ENCODE measurements at regions not wholly inside any gene's neighbourhood (a gene's known extent, or its start where the extent isn't known, plus 50 kb on each side); places are given as distances from the start of the nearest gene placed in this dataset.

DNA sequence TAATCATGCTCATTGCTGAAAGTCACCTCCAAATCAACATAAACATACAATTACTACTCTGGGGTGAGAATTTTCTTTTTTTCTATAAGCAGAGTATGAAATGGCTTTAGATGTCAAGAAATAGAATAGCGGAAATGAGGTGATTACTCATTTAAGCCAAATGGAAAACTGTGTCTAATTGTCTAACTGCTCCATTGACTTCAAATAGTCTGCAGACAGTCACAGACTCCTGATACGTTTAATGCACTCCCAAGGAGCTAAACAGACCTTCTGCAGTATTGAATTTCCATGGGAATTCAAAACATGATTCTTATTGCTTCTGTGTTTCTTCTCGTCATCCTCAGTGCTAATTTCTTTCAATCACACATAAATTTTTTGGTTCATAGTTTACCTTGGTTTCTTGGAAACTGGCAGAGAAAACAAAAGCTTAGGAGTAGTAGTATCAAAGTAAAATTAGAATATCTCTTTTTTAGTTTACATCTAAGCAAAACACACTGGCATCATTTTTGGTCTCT lies 865.2 kb upstream of the SLC10A2 start:
- BruUV-seq (replicated peaks), result no TSS peak
- Histone ChIP-seq H3K9me2 (replicated peaks; ENCODE audit: low read length) (no peaks in the 10 kb centered on the region), H3K9me3 (ENCODE audit: low read length) (no peaks in the 10 kb centered on the region), H3K9ac (ENCODE audit: low read length) (no peak overlapping the region), H3K27ac (ENCODE audit: low read length) (no peak overlapping the region), H3K4me2 (ENCODE audit: low read length) (no peak overlapping the region), H4K20me1 (ENCODE audit: low read length) (no peaks in the 10 kb centered on the region), H3F3A (ENCODE audit: low read length, unreplicated experiment) (no peaks in the 10 kb centered on the region), H3K4me1 (ENCODE audit: insufficient read depth, low read length) (no peaks in the 10 kb centered on the region), H3K79me2 (ENCODE audit: low read length) (no peaks in the 10 kb centered on the region), H3K36me3 (ENCODE audit: low read depth, low read length) (no peaks in the 10 kb centered on the region), H3K27me3 (ENCODE audit: low read length) (no peaks in the 10 kb centered on the region), H3K4me3 (ENCODE audit: low read length) (no peak overlapping the region), H2AFZ (ENCODE audit: low read length) (no peak overlapping the region)
- ChIA-PET POLR2A (ENCODE audit: unreplicated experiment) (no interaction called here), CTCF (no interaction called here)
- TF ChIP-seq EZH2phosphoT487 (IDR thresholded peaks at IDR 0.05; ENCODE audit: borderline replicate concordance, low read length), result no peak
- TF ChIP-seq, protein P1, sequence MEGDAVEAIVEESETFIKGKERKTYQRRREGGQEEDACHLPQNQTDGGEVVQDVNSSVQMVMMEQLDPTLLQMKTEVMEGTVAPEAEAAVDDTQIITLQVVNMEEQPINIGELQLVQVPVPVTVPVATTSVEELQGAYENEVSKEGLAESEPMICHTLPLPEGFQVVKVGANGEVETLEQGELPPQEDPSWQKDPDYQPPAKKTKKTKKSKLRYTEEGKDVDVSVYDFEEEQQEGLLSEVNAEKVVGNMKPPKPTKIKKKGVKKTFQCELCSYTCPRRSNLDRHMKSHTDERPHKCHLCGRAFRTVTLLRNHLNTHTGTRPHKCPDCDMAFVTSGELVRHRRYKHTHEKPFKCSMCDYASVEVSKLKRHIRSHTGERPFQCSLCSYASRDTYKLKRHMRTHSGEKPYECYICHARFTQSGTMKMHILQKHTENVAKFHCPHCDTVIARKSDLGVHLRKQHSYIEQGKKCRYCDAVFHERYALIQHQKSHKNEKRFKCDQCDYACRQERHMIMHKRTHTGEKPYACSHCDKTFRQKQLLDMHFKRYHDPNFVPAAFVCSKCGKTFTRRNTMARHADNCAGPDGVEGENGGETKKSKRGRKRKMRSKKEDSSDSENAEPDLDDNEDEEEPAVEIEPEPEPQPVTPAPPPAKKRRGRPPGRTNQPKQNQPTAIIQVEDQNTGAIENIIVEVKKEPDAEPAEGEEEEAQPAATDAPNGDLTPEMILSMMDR (conservative IDR thresholded peaks at IDR 0.05; ENCODE audit: low read depth, low read length), result no peak
- TF ChIP-seq EZH2 (IDR thresholded peaks at IDR 0.05; ENCODE audit: low read length, unreplicated experiment), result no peak
- intact Hi-C loops (cut with micrococcal nuclease), result no loop called here
- ATAC-seq (no peak), DNase-seq (no peak)

GRCh38 chr13:103926118-103926517 lies 859.9 kb upstream of the SLC10A2 start:
- BruUV-seq (replicated peaks), result no TSS peak
- intact Hi-C loops (cut with micrococcal nuclease), result no loop called here
- no peaks in the 10 kb centered on the region for H4K20me1 ChIP-seq (ENCODE audit: low read length)
- POLR2A ChIA-PET (ENCODE audit: unreplicated experiment), result no interaction called here
- no peak overlapping the region for H3K4me3 ChIP-seq (ENCODE audit: low read length)
- no peaks in the 10 kb centered on the region for H3K9me2 ChIP-seq (replicated peaks; ENCODE audit: low read length)
- no peaks in the 10 kb centered on the region for H3K9me3 ChIP-seq (ENCODE audit: low read length)
- CTCF ChIA-PET, result no interaction called here
- H2AFZ ChIP-seq (ENCODE audit: low read length), result no peak overlapping the region
- no peak for ATAC-seq
- no peaks in the 10 kb centered on the region for H3K79me2 ChIP-seq (ENCODE audit: low read length)
- no peaks in the 10 kb centered on the region for H3K27me3 ChIP-seq (ENCODE audit: low read length)
- H3F3A ChIP-seq (ENCODE audit: low read length, unreplicated experiment), result no peaks in the 10 kb centered on the region
- H3K27ac ChIP-seq (ENCODE audit: low read length), result no peak overlapping the region
- H3K36me3 ChIP-seq (ENCODE audit: low read depth, low read length), result no peaks in the 10 kb centered on the region
- no peak for DNase-seq
- H3K4me2 ChIP-seq (ENCODE audit: low read length), result no peak overlapping the region
- H3K9ac ChIP-seq (ENCODE audit: low read length), result no peak overlapping the region
- TF ChIP-seq, protein P1 (conservative IDR thresholded peaks at IDR 0.05; ENCODE audit: low read depth, low read length), result no peak
- TF ChIP-seq EZH2 (IDR thresholded peaks at IDR 0.05; ENCODE audit: low read length, unreplicated experiment) (no peak), EZH2phosphoT487 (IDR thresholded peaks at IDR 0.05; ENCODE audit: borderline replicate concordance, low read length) (no peak)
- no peaks in the 10 kb centered on the region for H3K4me1 ChIP-seq (ENCODE audit: insufficient read depth, low read length)

GRCh38 chr13:103908911-103909310 lies 842.7 kb upstream of the SLC10A2 start:
- no peaks in the 10 kb centered on the region for H3K36me3 ChIP-seq (ENCODE audit: low read depth, low read length)
- ChIA-PET CTCF (no interaction called here), POLR2A (ENCODE audit: unreplicated experiment) (no interaction called here)
- no peaks in the 10 kb centered on the region for H4K20me1 ChIP-seq (ENCODE audit: low read length)
- no peaks in the 10 kb centered on the region for H3K9me3 ChIP-seq (ENCODE audit: low read length)
- TF ChIP-seq EZH2 (IDR thresholded peaks at IDR 0.05; ENCODE audit: low read length, unreplicated experiment) (no peak), EZH2phosphoT487 (IDR thresholded peaks at IDR 0.05; ENCODE audit: borderline replicate concordance, low read length) (no peak)
- TF ChIP-seq, protein P1 (conservative IDR thresholded peaks at IDR 0.05; ENCODE audit: low read depth, low read length), result no peak
- no peaks in the 10 kb centered on the region for H3K9me2 ChIP-seq (replicated peaks; ENCODE audit: low read length)
- no peak overlapping the region for H2AFZ ChIP-seq (ENCODE audit: low read length)
- no TSS peak for BruUV-seq (replicated peaks)
- DNase-seq (no peak), ATAC-seq (no peak)
- H3K27me3 ChIP-seq (ENCODE audit: low read length), result no peaks in the 10 kb centered on the region
- H3K4me3 ChIP-seq (ENCODE audit: low read length), result no peak overlapping the region
- intact Hi-C loops (cut with micrococcal nuclease), result no loop called here
- no peaks in the 10 kb centered on the region for H3F3A ChIP-seq (ENCODE audit: low read length, unreplicated experiment)
- H3K27ac ChIP-seq (ENCODE audit: low read length), result no peak overlapping the region
- no peaks in the 10 kb centered on the region for H3K79me2 ChIP-seq (ENCODE audit: low read length)
- no peak overlapping the region for H3K9ac ChIP-seq (ENCODE audit: low read length)
- no peaks in the 10 kb centered on the region for H3K4me1 ChIP-seq (ENCODE audit: insufficient read depth, low read length)
- no peak overlapping the region for H3K4me2 ChIP-seq (ENCODE audit: low read length)
